Frontal cortex (tissue), 3 donors: ENCODE measurements at regions not wholly inside any gene's neighbourhood (a gene's known extent, or its start where the extent isn't known, plus 50 kb on each side); places are given as distances from the start of the nearest gene placed in this dataset.
"Not testable (repeated sequence)": the region's sequence is repeated elsewhere in the genome, so short reads cannot be mapped to it uniquely, and the experiment has no call there.

Experiments used
- DNase-seq, 2 donors: peaks; one replicate each; pipeline ENCODE4 v3.0.0; 2012; ENCODE audit warnings: low spot score in 2 of 2
- FAIRE-seq: peaks from 2 replicates; lab custom pipeline; 2012; peaks lifted over from hg19 to GRCh38; lab: Jason Lieb, UNC
- donor health status: control.
- donor health status: control.
- donor health status: control.

GRCh38 chr10:84626397-84627087 is 298.2 kb downstream of the CCSER2 start:
- DNase-seq (no peak), FAIRE-seq (no peak)

- FAIRE-seq = no peak
Observed at GRCh38 chr10:84632866-84633265, 304.5 kb downstream of the CCSER2 start.

GRCh38 chr10:84634636-84635035 is 306.2 kb downstream of the CCSER2 start:
- DNase-seq (no peak), FAIRE-seq (no peak)

More at GRCh38 chr10:84632866-84633265, 304.5 kb downstream of the CCSER2 start:
- no peak for DNase-seq

- not testable (repeated sequence) for FAIRE-seq
Observed at GRCh38 chr10:84650628-84651027, 322.2 kb downstream of the CCSER2 start.

GRCh38 chr10:84654671-84655070 is 326.3 kb downstream of the CCSER2 start:
- FAIRE-seq (no peak), DNase-seq (no peak)

More at GRCh38 chr10:84650628-84651027, 322.2 kb downstream of the CCSER2 start:
- not testable (repeated sequence) for DNase-seq

- FAIRE-seq = no peak
Observed at GRCh38 chr10:84659027-84659426, 330.6 kb downstream of the CCSER2 start.

GRCh38 chr10:84659497-84660439 is 331.4 kb downstream of the CCSER2 start:
- no peak for DNase-seq
- no peak for FAIRE-seq

More at GRCh38 chr10:84659027-84659426, 330.6 kb downstream of the CCSER2 start:
- DNase-seq = no peak

GRCh38 chr10:84660450-84661159 is 332.2 kb downstream of the CCSER2 start:
- DNase-seq (no peak), FAIRE-seq (no peak)

- FAIRE-seq (no peak), DNase-seq (no peak)
Observed at GRCh38 chr10:84665211-84665610, 336.8 kb downstream of the CCSER2 start.

- DNase-seq (no peak), FAIRE-seq (no peak)
Observed at GRCh38 chr10:84665883-84666463, 337.6 kb downstream of the CCSER2 start.

- FAIRE-seq (no peak), DNase-seq (no peak)
Observed at GRCh38 chr10:84668186-84668763, 339.9 kb downstream of the CCSER2 start.

- DNase-seq (no peak), FAIRE-seq (no peak)
Observed at GRCh38 chr10:84675060-84675459, 346.7 kb downstream of the CCSER2 start.

GRCh38 chr10:84676536-84676935 is 348.1 kb downstream of the CCSER2 start:
- DNase-seq (no peak), FAIRE-seq (no peak)

- FAIRE-seq (no peak), DNase-seq (no peak)
Observed at GRCh38 chr10:84681781-84682180, 353.4 kb downstream of the CCSER2 start.

GRCh38 chr10:84683550-84683949 is 355.2 kb downstream of the CCSER2 start:
- DNase-seq = no peak
- no peak for FAIRE-seq

- DNase-seq (no peak), FAIRE-seq (no peak)
Observed at GRCh38 chr10:84683980-84684740, 355.8 kb downstream of the CCSER2 start.

GRCh38 chr10:84685047-84685660 is 356.8 kb downstream of the CCSER2 start:
- DNase-seq (no peak), FAIRE-seq (no peak)

- DNase-seq = no peak
- FAIRE-seq = no peak
Observed at GRCh38 chr10:84693006-84693405, 364.6 kb downstream of the CCSER2 start.
